ENCODE measurements at regions not wholly inside any gene's neighbourhood (a gene's known extent, or its start where the extent isn't known, plus 50 kb on each side); places are given as distances from the start of the nearest gene placed in this dataset.

DNA sequence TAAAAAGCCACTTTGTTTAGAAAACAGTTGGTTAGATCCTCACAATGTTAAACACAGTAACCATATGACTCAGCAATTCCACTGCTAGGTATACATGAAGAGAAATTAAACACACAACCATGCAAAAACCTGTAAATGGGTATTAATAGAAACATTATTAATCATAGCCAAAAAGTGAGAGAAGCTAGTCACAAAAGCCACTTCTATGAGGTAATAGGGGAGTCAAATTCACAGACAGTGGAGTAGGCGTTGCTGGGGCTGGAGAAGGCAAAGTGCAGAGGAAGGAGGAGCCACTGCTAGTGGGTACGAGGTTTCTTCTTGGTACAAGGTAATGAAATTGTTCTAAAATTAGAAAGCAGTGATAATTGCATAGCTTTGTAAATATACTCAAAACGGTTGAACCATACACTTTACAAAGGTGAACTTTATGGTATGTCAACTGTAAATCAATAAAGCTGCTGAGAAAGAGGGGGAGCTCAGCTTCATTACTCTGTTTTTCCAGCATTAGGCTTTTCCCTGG, 364.4 kb downstream of the GADD45G start:
- no peak for TF ChIP-seq SUZ12 (IDR thresholded peaks at IDR 0.05; ENCODE audit: extremely low read depth, insufficient read depth, insufficient read length)
- TF ChIP-seq ZNF274 (IDR thresholded peaks at IDR 0.05; ENCODE audit: low read depth, low read length): no peak
